ENCODE measurements at regions not wholly inside any gene's neighbourhood (a gene's known extent, or its start where the extent isn't known, plus 50 kb on each side); places are given as distances from the start of the nearest gene placed in this dataset.

DNA sequence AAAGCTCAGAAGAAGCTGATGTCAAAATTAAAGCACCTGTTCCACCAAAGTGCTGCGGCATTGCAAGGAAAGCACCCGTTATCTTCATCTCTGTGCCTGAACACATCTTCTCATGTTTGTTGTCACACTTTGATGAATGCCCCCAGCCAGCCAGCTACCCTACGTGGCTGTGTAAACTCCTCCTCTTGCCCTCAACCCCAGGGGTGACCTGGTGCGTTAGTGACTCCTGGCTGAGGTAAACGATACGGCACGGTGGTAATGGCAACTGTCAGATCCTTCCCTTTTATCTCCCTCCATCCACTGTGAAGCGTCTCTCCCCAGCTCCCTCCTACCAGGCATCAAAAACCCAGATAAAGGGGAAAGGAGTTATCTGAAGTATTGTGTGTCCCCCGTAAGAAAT, 90.6 kb upstream of the WWC2 start:
- TF ChIP-seq, protein P1, sequence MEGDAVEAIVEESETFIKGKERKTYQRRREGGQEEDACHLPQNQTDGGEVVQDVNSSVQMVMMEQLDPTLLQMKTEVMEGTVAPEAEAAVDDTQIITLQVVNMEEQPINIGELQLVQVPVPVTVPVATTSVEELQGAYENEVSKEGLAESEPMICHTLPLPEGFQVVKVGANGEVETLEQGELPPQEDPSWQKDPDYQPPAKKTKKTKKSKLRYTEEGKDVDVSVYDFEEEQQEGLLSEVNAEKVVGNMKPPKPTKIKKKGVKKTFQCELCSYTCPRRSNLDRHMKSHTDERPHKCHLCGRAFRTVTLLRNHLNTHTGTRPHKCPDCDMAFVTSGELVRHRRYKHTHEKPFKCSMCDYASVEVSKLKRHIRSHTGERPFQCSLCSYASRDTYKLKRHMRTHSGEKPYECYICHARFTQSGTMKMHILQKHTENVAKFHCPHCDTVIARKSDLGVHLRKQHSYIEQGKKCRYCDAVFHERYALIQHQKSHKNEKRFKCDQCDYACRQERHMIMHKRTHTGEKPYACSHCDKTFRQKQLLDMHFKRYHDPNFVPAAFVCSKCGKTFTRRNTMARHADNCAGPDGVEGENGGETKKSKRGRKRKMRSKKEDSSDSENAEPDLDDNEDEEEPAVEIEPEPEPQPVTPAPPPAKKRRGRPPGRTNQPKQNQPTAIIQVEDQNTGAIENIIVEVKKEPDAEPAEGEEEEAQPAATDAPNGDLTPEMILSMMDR (conservative IDR thresholded peaks at IDR 0.05), result no peak
- no peak for TF ChIP-seq EZH2 (IDR thresholded peaks at IDR 0.05; ENCODE audit: low read depth)
